ENCODE measurements at regions not wholly inside any gene's neighbourhood (a gene's known extent, or its start where the extent isn't known, plus 50 kb on each side); places are given as distances from the start of the nearest gene placed in this dataset.

- H3K27ac ChIP-seq: no peak overlapping the region
- TF ChIP-seq ZFX (IDR thresholded peaks at IDR 0.05): no peak
- TF ChIP-seq, protein P1, sequence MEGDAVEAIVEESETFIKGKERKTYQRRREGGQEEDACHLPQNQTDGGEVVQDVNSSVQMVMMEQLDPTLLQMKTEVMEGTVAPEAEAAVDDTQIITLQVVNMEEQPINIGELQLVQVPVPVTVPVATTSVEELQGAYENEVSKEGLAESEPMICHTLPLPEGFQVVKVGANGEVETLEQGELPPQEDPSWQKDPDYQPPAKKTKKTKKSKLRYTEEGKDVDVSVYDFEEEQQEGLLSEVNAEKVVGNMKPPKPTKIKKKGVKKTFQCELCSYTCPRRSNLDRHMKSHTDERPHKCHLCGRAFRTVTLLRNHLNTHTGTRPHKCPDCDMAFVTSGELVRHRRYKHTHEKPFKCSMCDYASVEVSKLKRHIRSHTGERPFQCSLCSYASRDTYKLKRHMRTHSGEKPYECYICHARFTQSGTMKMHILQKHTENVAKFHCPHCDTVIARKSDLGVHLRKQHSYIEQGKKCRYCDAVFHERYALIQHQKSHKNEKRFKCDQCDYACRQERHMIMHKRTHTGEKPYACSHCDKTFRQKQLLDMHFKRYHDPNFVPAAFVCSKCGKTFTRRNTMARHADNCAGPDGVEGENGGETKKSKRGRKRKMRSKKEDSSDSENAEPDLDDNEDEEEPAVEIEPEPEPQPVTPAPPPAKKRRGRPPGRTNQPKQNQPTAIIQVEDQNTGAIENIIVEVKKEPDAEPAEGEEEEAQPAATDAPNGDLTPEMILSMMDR (conservative IDR thresholded peaks at IDR 0.05): no peak
These were observed 260.3 kb downstream of the CD109 start for GRCh38 chr6:73956305-73956704.

- TF ChIP-seq, protein P1 (conservative IDR thresholded peaks at IDR 0.05): no peak
- TF ChIP-seq ZFX (IDR thresholded peaks at IDR 0.05): no peak
- H3K27ac ChIP-seq: no peak overlapping the region
These were observed 259.8 kb downstream of the CD109 start for GRCh38 chr6:73955800-73956199.

- H3K27ac ChIP-seq: no peak overlapping the region
- no peak for TF ChIP-seq ZFX (IDR thresholded peaks at IDR 0.05)
- TF ChIP-seq, protein P1 (conservative IDR thresholded peaks at IDR 0.05): no peak
These were observed 258.9 kb downstream of the CD109 start for GRCh38 chr6:73954881-73955280.

DNA sequence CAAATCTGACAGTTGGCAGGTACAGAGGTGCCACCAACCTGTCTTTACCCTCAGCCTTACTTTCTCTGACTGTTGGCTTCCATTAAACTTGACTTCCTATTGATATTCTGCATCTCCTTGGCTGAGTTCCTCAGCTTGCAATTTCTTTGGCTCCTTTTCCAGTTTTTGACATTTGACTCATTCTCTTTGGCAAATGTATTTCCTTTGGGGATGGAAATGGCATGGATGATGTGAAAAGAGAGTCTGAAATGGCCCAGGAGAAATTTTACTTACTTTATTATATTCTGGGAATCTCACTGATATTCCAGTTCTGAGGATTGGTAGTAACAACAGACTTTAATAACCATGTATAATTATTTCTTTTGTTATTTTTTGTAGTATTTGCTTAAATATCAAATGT, 255.2 kb downstream of the CD109 start:
- TF ChIP-seq, protein P1 (conservative IDR thresholded peaks at IDR 0.05): no peak
- no peak for TF ChIP-seq ZFX (IDR thresholded peaks at IDR 0.05)
- no peak overlapping the region for H3K27ac ChIP-seq

DNA sequence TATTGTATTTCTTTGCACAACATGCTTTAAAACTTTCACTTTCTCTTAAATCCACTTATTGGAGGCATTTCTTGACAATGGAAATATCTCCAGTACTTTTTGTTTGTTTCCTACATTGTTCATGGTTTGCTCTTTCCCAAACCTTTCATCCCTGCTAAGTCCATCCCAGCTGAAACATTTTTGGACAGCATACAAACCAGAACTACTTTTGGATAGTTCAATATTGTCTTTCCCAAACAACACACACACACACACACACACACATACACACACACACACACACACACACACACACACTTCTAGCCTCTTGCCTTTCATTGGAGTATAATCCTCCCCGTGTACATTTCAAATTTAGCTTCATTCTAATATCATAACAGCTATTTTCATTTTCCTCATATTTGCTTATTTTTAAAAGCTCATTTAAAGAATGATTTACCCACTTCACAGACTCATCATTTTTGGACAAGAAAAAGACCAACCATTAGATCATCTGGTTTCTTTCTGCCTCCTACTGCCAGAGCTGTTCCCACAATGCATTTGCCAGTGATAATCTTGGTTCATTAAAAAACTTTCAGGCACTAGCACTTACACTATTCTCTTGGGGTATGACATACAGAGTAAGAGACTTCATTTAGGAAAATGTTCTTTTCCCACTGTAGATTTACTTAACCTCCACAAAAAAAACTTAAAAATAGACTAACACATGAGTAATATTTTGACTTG, 248.1 kb downstream of the CD109 start:
- no peak overlapping the region for H3K27ac ChIP-seq
- TF ChIP-seq, protein P1 (conservative IDR thresholded peaks at IDR 0.05): no peak
- TF ChIP-seq ZFX (IDR thresholded peaks at IDR 0.05): no peak

- H3K27ac ChIP-seq: no peak overlapping the region
- no peak for TF ChIP-seq ZFX (IDR thresholded peaks at IDR 0.05)
- TF ChIP-seq, protein P1 (conservative IDR thresholded peaks at IDR 0.05): no peak
These were observed 247.4 kb downstream of the CD109 start for GRCh38 chr6:73943411-73943810.

DNA sequence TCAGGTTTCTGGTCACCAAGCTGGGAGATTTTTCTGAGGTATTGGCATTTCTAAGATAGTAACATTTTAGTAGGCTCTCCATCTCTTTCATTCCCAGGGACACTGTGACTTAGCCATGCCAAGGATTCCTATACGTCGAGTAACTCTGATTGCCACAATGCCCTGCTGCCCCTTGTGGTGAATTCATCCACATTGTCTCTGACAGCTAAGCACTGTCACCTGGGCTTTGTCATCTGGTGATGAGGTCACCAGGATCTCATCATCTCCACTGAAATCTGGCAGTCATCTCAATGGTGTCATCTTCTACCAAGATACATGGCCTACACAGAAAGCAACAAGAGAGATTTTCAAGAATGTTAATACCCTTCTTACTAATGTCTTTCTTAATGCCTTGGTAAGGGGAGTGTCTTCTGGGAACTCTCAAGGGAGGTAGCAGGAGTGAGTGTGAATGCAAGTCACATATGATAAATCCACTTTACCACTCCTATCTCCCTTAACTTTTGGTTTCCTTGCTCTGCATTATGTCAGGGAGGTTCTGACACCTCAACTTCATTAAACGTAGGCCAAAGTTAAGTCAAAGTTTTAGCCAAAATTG, 246.7 kb downstream of the CD109 start:
- TF ChIP-seq ZFX (IDR thresholded peaks at IDR 0.05): no peak
- TF ChIP-seq, protein P1 (conservative IDR thresholded peaks at IDR 0.05): peak; percentile 27
- no peak overlapping the region for H3K27ac ChIP-seq
